ENCODE measurements at regions not wholly inside any gene's neighbourhood (a gene's known extent, or its start where the extent isn't known, plus 50 kb on each side); places are given as distances from the start of the nearest gene placed in this dataset.

GRCh38 chr17:33933576-33933975 is 321.5 kb upstream of the CCL2 start:
- no peak for TF ChIP-seq EZH2 (optimal IDR thresholded peaks at IDR 0.05; ENCODE audit: low read depth, low read length)
- no peak for TF ChIP-seq EZH2phosphoT487 (IDR thresholded peaks at IDR 0.05; ENCODE audit: low read length)
- no peak for TF ChIP-seq CTCF (IDR thresholded peaks at IDR 0.05; ENCODE audit: low read length)
- Histone ChIP-seq H4K20me1 (ENCODE audit: insufficient read depth, low read length) (no peaks in the 10 kb centered on the region), H3K27ac (ENCODE audit: low read length) (no peak overlapping the region), H3K9me3 (replicated peaks; ENCODE audit: insufficient read depth, low read length) (no peaks in the 10 kb centered on the region), H3K4me3 (ENCODE audit: low read length) (no peak overlapping the region), H3K4me1 (ENCODE audit: low read length) (no peaks in the 10 kb centered on the region), H2AFZ (ENCODE audit: low read length) (no peak overlapping the region), H3K36me3 (replicated peaks; ENCODE audit: insufficient read depth, low read length) (no peaks in the 10 kb centered on the region), H3K4me2 (ENCODE audit: low read depth, low read length) (no peak overlapping the region), H3K9ac (ENCODE audit: low read length) (no peak overlapping the region), H3K9me2 (replicated peaks; ENCODE audit: insufficient read depth, low read length) (no peaks in the 10 kb centered on the region), H3F3A (ENCODE audit: insufficient read depth, low read length) (no peaks in the 10 kb centered on the region), H3K27me3 (replicated peaks; ENCODE audit: insufficient read depth, low read length) (no peaks in the 10 kb centered on the region), H3K79me2 (ENCODE audit: low read length) (no peaks in the 10 kb centered on the region)
- DNase-seq, result no peak

- Histone ChIP-seq H3K27ac (ENCODE audit: low read length) (no peak overlapping the region), H3K9ac (ENCODE audit: low read length) (no peak overlapping the region), H3F3A (ENCODE audit: insufficient read depth, low read length) (no peaks in the 10 kb centered on the region), H3K9me3 (replicated peaks; ENCODE audit: insufficient read depth, low read length) (no peaks in the 10 kb centered on the region), H2AFZ (ENCODE audit: low read length) (no peak overlapping the region), H3K9me2 (replicated peaks; ENCODE audit: insufficient read depth, low read length) (no peaks in the 10 kb centered on the region), H3K36me3 (replicated peaks; ENCODE audit: insufficient read depth, low read length) (no peaks in the 10 kb centered on the region), H4K20me1 (ENCODE audit: insufficient read depth, low read length) (no peaks in the 10 kb centered on the region), H3K4me3 (ENCODE audit: low read length) (no peak overlapping the region), H3K27me3 (replicated peaks; ENCODE audit: insufficient read depth, low read length) (no peaks in the 10 kb centered on the region), H3K4me1 (ENCODE audit: low read length) (no peaks in the 10 kb centered on the region), H3K4me2 (ENCODE audit: low read depth, low read length) (no peak overlapping the region), H3K79me2 (ENCODE audit: low read length) (no peaks in the 10 kb centered on the region)
- no peak for DNase-seq
- no peak for TF ChIP-seq CTCF (IDR thresholded peaks at IDR 0.05; ENCODE audit: low read length)
These were observed 320.4 kb upstream of the CCL2 start for GRCh38 chr17:33934696-33935095.

- H3K4me1 ChIP-seq (ENCODE audit: low read length), result no peaks in the 10 kb centered on the region
- no peak overlapping the region for H3K4me2 ChIP-seq (ENCODE audit: low read depth, low read length)
- no peaks in the 10 kb centered on the region for H3K9me3 ChIP-seq (replicated peaks; ENCODE audit: insufficient read depth, low read length)
- TF ChIP-seq EZH2phosphoT487 (IDR thresholded peaks at IDR 0.05; ENCODE audit: low read length), result no peak
- TF ChIP-seq EZH2 (optimal IDR thresholded peaks at IDR 0.05; ENCODE audit: low read depth, low read length), result no peak
- no peak for TF ChIP-seq CTCF (IDR thresholded peaks at IDR 0.05; ENCODE audit: low read length)
- no peaks in the 10 kb centered on the region for H4K20me1 ChIP-seq (ENCODE audit: insufficient read depth, low read length)
- H2AFZ ChIP-seq (ENCODE audit: low read length), result no peak overlapping the region
- H3F3A ChIP-seq (ENCODE audit: insufficient read depth, low read length), result no peaks in the 10 kb centered on the region
- DNase-seq, result no peak
- H3K9me2 ChIP-seq (replicated peaks; ENCODE audit: insufficient read depth, low read length), result no peaks in the 10 kb centered on the region
- H3K36me3 ChIP-seq (replicated peaks; ENCODE audit: insufficient read depth, low read length), result no peaks in the 10 kb centered on the region
- H3K4me3 ChIP-seq (ENCODE audit: low read length), result no peak overlapping the region
- H3K9ac ChIP-seq (ENCODE audit: low read length), result no peak overlapping the region
- H3K27ac ChIP-seq (ENCODE audit: low read length), result no peak overlapping the region
- no peaks in the 10 kb centered on the region for H3K27me3 ChIP-seq (replicated peaks; ENCODE audit: insufficient read depth, low read length)
- H3K79me2 ChIP-seq (ENCODE audit: low read length), result no peaks in the 10 kb centered on the region
These were observed 319.3 kb upstream of the CCL2 start for GRCh38 chr17:33935822-33936221.

GRCh38 chr17:33936764-33937163 is 318.3 kb upstream of the CCL2 start:
- no peaks in the 10 kb centered on the region for H3K36me3 ChIP-seq (replicated peaks; ENCODE audit: insufficient read depth, low read length)

More at GRCh38 chr17:33936764-33937163, 318.3 kb upstream of the CCL2 start:
- no peaks in the 10 kb centered on the region for H3K27me3 ChIP-seq (replicated peaks; ENCODE audit: insufficient read depth, low read length)
- DNase-seq, result no peak
- no peaks in the 10 kb centered on the region for H3K9me3 ChIP-seq (replicated peaks; ENCODE audit: insufficient read depth, low read length)
- TF ChIP-seq CTCF (IDR thresholded peaks at IDR 0.05; ENCODE audit: low read length), result no peak
- no peak for TF ChIP-seq EZH2phosphoT487 (IDR thresholded peaks at IDR 0.05; ENCODE audit: low read length)
- no peak for TF ChIP-seq EZH2 (optimal IDR thresholded peaks at IDR 0.05; ENCODE audit: low read depth, low read length)
- H3K9ac ChIP-seq (ENCODE audit: low read length), result no peak overlapping the region
- H3F3A ChIP-seq (ENCODE audit: insufficient read depth, low read length), result no peaks in the 10 kb centered on the region
- no peak overlapping the region for H3K4me3 ChIP-seq (ENCODE audit: low read length)
- H3K9me2 ChIP-seq (replicated peaks; ENCODE audit: insufficient read depth, low read length), result no peaks in the 10 kb centered on the region
- H4K20me1 ChIP-seq (ENCODE audit: insufficient read depth, low read length), result no peaks in the 10 kb centered on the region
- H3K4me2 ChIP-seq (ENCODE audit: low read depth, low read length), result no peak overlapping the region
- no peaks in the 10 kb centered on the region for H3K79me2 ChIP-seq (ENCODE audit: low read length)
- no peak overlapping the region for H3K27ac ChIP-seq (ENCODE audit: low read length)
- H3K4me1 ChIP-seq (ENCODE audit: low read length), result no peaks in the 10 kb centered on the region
- H2AFZ ChIP-seq (ENCODE audit: low read length), result no peak overlapping the region

Data from MM.1S (cell line).